Activated CD8-positive, alpha-beta memory T cell treated with anti-CD3 and anti-CD28 coated beads, Interleukin-2, amount 10 ng/mL, durations not matched to agents 7 days and 5 days (primary cell): ENCODE measurements at regions not wholly inside any gene's neighbourhood (a gene's known extent, or its start where the extent isn't known, plus 50 kb on each side); places are given as distances from the start of the nearest gene placed in this dataset.

ENCODE experiments used
- ATAC-seq: fragments of 150-1000 bp; cut with Tn5 transposase; one replicate; pipeline ENCODE4 v1.10.0; 2021; ENCODE audit warnings: moderate library complexity
- CTCF ChIA-PET: fragments of 350-600 bp; sonication (Branson Sonifier 250); formaldehyde crosslinking; loops from one replicate; lab custom pipeline; 2021; ENCODE audit warnings: antibody characterized with exemption; lab: Charles Lee
- DNase-seq: peaks from one replicate; pipeline ENCODE4 v3.0.0-alpha.2; 2020
- H3K27ac Mint-ChIP-seq: one replicate; pipeline ENCODE4 v1.8.0; 2021; ENCODE audit warnings: mild to moderate bottlenecking, mixed read lengths
- H3K27me3 Mint-ChIP-seq: one replicate; pipeline ENCODE4 v1.8.0; 2021; ENCODE audit warnings: mixed read lengths
- H3K36me3 Mint-ChIP-seq: one replicate; pipeline ENCODE4 v1.8.0; 2021; ENCODE audit warnings: mild to moderate bottlenecking, mixed read lengths
- H3K4me1 Mint-ChIP-seq: one replicate; pipeline ENCODE4 v1.8.0; 2021; ENCODE audit warnings: mixed read lengths
- H3K4me3 Mint-ChIP-seq: one replicate; pipeline ENCODE4 v1.8.0; 2021; ENCODE audit warnings: mild to moderate bottlenecking, moderate library complexity, mixed read lengths
- H3K9me3 Mint-ChIP-seq: one replicate; pipeline ENCODE4 v1.8.0; 2022; ENCODE audit warnings: low read depth, mixed read lengths

- Mint-ChIP-seq H3K9me3 (no peaks in the 10 kb centered on the region), H3K27ac (no peak overlapping the region), H3K4me1 (no peaks in the 10 kb centered on the region), H3K27me3 (no peaks in the 10 kb centered on the region), H3K4me3 (no peak overlapping the region), H3K36me3 (no peaks in the 10 kb centered on the region)
- no peak for ATAC-seq
- CTCF ChIA-PET: no interaction called here
- DNase-seq: no peak
Observed at GRCh38 chr5:89428624-89429023, 545.6 kb upstream of the MEF2C start.

GRCh38 chr5:89425062-89425461 is 542.1 kb upstream of the MEF2C start:
- Mint-ChIP-seq H3K4me1 (no peaks in the 10 kb centered on the region), H3K27ac (no peak overlapping the region), H3K9me3 (peaks cover 3% of the 10 kb centered on the region), H3K27me3 (no peaks in the 10 kb centered on the region), H3K4me3 (no peak overlapping the region), H3K36me3 (no peaks in the 10 kb centered on the region)
- CTCF ChIA-PET: no interaction called here
- DNase-seq (no peak), ATAC-seq (no peak)

- DNase-seq (no peak), ATAC-seq (no peak)
- CTCF ChIA-PET: no interaction called here
- H3K36me3 Mint-ChIP-seq: no peaks in the 10 kb centered on the region
- no peak overlapping the region for H3K4me3 Mint-ChIP-seq
- no peaks in the 10 kb centered on the region for H3K27me3 Mint-ChIP-seq
- H3K4me1 Mint-ChIP-seq: no peaks in the 10 kb centered on the region
- H3K9me3 Mint-ChIP-seq: peaks cover 5% of the 10 kb centered on the region
- no peak overlapping the region for H3K27ac Mint-ChIP-seq
Observed at GRCh38 chr5:89421035-89421434, 538.1 kb upstream of the MEF2C start.

- Mint-ChIP-seq H3K9me3 (peaks cover 5% of the 10 kb centered on the region), H3K27ac (no peak overlapping the region), H3K4me3 (no peak overlapping the region), H3K4me1 (no peaks in the 10 kb centered on the region), H3K27me3 (no peaks in the 10 kb centered on the region), H3K36me3 (no peaks in the 10 kb centered on the region)
- DNase-seq (no peak), ATAC-seq (no peak)
- CTCF ChIA-PET: interaction anchor here (0.7 kb wide), 1 partner anchor 187 kb away, joined by 3 read pairs; no protein-coding TSS in a partner anchor
Observed at GRCh38 chr5:89418407-89419085, 535.6 kb upstream of the MEF2C start.

- DNase-seq (no peak), ATAC-seq (no peak)
- Mint-ChIP-seq H3K36me3 (no peaks in the 10 kb centered on the region), H3K27ac (no peak overlapping the region), H3K4me3 (no peak overlapping the region), H3K4me1 (no peaks in the 10 kb centered on the region), H3K9me3 (peaks cover 3% of the 10 kb centered on the region), H3K27me3 (no peaks in the 10 kb centered on the region)
- CTCF ChIA-PET: no interaction called here
Observed at GRCh38 chr5:89417990-89418389, 535.0 kb upstream of the MEF2C start.

GRCh38 chr5:89417515-89417914 is 534.5 kb upstream of the MEF2C start:
- ATAC-seq: no peak
- Mint-ChIP-seq H3K36me3 (no peaks in the 10 kb centered on the region), H3K4me3 (no peak overlapping the region), H3K27ac (no peak overlapping the region), H3K27me3 (no peaks in the 10 kb centered on the region), H3K9me3 (peaks cover 2% of the 10 kb centered on the region), H3K4me1 (no peaks in the 10 kb centered on the region)
- CTCF ChIA-PET: no interaction called here
- no peak for DNase-seq

- H3K4me3 Mint-ChIP-seq: no peak overlapping the region
- no peak overlapping the region for H3K27ac Mint-ChIP-seq
- H3K9me3 Mint-ChIP-seq: peaks cover 2% of the 10 kb centered on the region
Observed at GRCh38 chr5:89411891-89412290, 528.9 kb upstream of the MEF2C start.

GRCh38 chr5:89407054-89407453 is 524.1 kb upstream of the MEF2C start:
- Mint-ChIP-seq H3K9me3 (peaks cover 2% of the 10 kb centered on the region), H3K27ac (no peak overlapping the region), H3K4me1 (no peaks in the 10 kb centered on the region), H3K4me3 (no peak overlapping the region), H3K27me3 (no peaks in the 10 kb centered on the region), H3K36me3 (no peaks in the 10 kb centered on the region)
- ATAC-seq (no peak), DNase-seq (no peak)
- CTCF ChIA-PET: no interaction called here

More at GRCh38 chr5:89411891-89412290, 528.9 kb upstream of the MEF2C start:
- CTCF ChIA-PET: no interaction called here
- ATAC-seq (no peak), DNase-seq (no peak)
- H3K27me3 Mint-ChIP-seq: no peaks in the 10 kb centered on the region
- H3K36me3 Mint-ChIP-seq: no peaks in the 10 kb centered on the region
- no peaks in the 10 kb centered on the region for H3K4me1 Mint-ChIP-seq

- Mint-ChIP-seq H3K27me3 (no peaks in the 10 kb centered on the region), H3K4me3 (no peak overlapping the region), H3K36me3 (no peaks in the 10 kb centered on the region), H3K27ac (no peak overlapping the region), H3K4me1 (no peaks in the 10 kb centered on the region), H3K9me3 (no peaks in the 10 kb centered on the region)
- ATAC-seq: no peak
- CTCF ChIA-PET: no interaction called here
- DNase-seq: no peak
Observed at GRCh38 chr5:89401659-89402058, 518.7 kb upstream of the MEF2C start.

GRCh38 chr5:89401012-89401411 is 518.0 kb upstream of the MEF2C start:
- Mint-ChIP-seq H3K4me1 (no peaks in the 10 kb centered on the region), H3K27ac (no peak overlapping the region), H3K4me3 (no peak overlapping the region), H3K27me3 (no peaks in the 10 kb centered on the region), H3K36me3 (no peaks in the 10 kb centered on the region), H3K9me3 (no peaks in the 10 kb centered on the region)
- no peak for ATAC-seq
- CTCF ChIA-PET: no interaction called here
- DNase-seq: no peak

- H3K27ac Mint-ChIP-seq: no peak overlapping the region
- no peaks in the 10 kb centered on the region for H3K4me1 Mint-ChIP-seq
- CTCF ChIA-PET: no interaction called here
Observed at GRCh38 chr5:89399548-89399947, 516.6 kb upstream of the MEF2C start.

GRCh38 chr5:89397096-89397495 is 514.1 kb upstream of the MEF2C start:
- no peaks in the 10 kb centered on the region for H3K4me1 Mint-ChIP-seq
- H3K27me3 Mint-ChIP-seq: no peaks in the 10 kb centered on the region
- H3K4me3 Mint-ChIP-seq: no peak overlapping the region
- H3K27ac Mint-ChIP-seq: no peak overlapping the region
- DNase-seq: no peak
- CTCF ChIA-PET: no interaction called here
- no peak for ATAC-seq
- no peaks in the 10 kb centered on the region for H3K9me3 Mint-ChIP-seq
- no peaks in the 10 kb centered on the region for H3K36me3 Mint-ChIP-seq

More at GRCh38 chr5:89399548-89399947, 516.6 kb upstream of the MEF2C start:
- DNase-seq (no peak), ATAC-seq (no peak)
- H3K36me3 Mint-ChIP-seq: no peaks in the 10 kb centered on the region
- H3K27me3 Mint-ChIP-seq: no peaks in the 10 kb centered on the region
- H3K4me3 Mint-ChIP-seq: no peak overlapping the region
- H3K9me3 Mint-ChIP-seq: no peaks in the 10 kb centered on the region

- no peaks in the 10 kb centered on the region for H3K36me3 Mint-ChIP-seq
- H3K9me3 Mint-ChIP-seq: no peaks in the 10 kb centered on the region
- no peak for DNase-seq
- ATAC-seq: no peak
- no peaks in the 10 kb centered on the region for H3K4me1 Mint-ChIP-seq
- H3K4me3 Mint-ChIP-seq: no peak overlapping the region
- CTCF ChIA-PET: no interaction called here
- H3K27ac Mint-ChIP-seq: no peak overlapping the region
- no peaks in the 10 kb centered on the region for H3K27me3 Mint-ChIP-seq
Observed at GRCh38 chr5:89396278-89396954, 513.4 kb upstream of the MEF2C start.

GRCh38 chr5:89395111-89395510 is 512.1 kb upstream of the MEF2C start:
- Mint-ChIP-seq H3K9me3 (no peaks in the 10 kb centered on the region), H3K4me1 (no peaks in the 10 kb centered on the region), H3K27ac (no peak overlapping the region), H3K36me3 (no peaks in the 10 kb centered on the region), H3K4me3 (no peak overlapping the region), H3K27me3 (no peaks in the 10 kb centered on the region)
- CTCF ChIA-PET: no interaction called here
- DNase-seq (no peak), ATAC-seq (no peak)
